Common myeloid progenitor, CD34-positive (primary cell): ENCODE measurements at regions not wholly inside any gene's neighbourhood (a gene's known extent, or its start where the extent isn't known, plus 50 kb on each side); places are given as distances from the start of the nearest gene placed in this dataset.

Source experiments
- CTCF ChIA-PET: fragments of 350-600 bp; sonication (Branson Sonifier 250); formaldehyde crosslinking; loops from one replicate; lab custom pipeline; 2021; ENCODE audit warnings: antibody characterized with exemption; lab: Charles Lee
- POLR2A ChIA-PET: fragments of 350-600 bp; sonication (Branson Sonifier 250); formaldehyde crosslinking; loops from one replicate; lab custom pipeline; 2021; ENCODE audit warnings: antibody characterized with exemption; lab: Charles Lee
- DNase-seq, 3 donors: peaks; one replicate each; pipeline versions ENCODE4 v3.0.0 to v3.0.0-alpha.2; 2013
- H3K27ac ChIP-seq, 2 experiments: 1 replicate in 1 of 2; 2 replicates in 1 of 2; pipeline ENCODE4 v1.7.0; 2013; ENCODE audit warnings: inconsistent platforms in 2 of 2, low read length in 2 of 2, mild to moderate bottlenecking in 2 of 2, low read depth in 1 of 2, moderate library complexity in 1 of 2; ENCODE audit not compliant: severe bottlenecking in 2 of 2, insufficient read depth in 1 of 2, poor library complexity in 1 of 2
- H3K27me3 ChIP-seq, 5 experiments: replicated peaks in 2 of 5; 1 replicate in 3 of 5; 2 replicates in 2 of 5; pipeline versions ENCODE4 v1.6.1 to v1.7.0; 2013; ENCODE audit warnings: low read length in 4 of 5, mild to moderate bottlenecking in 2 of 5, moderate library complexity in 2 of 5, inconsistent platforms in 1 of 5; ENCODE audit not compliant: insufficient read depth in 5 of 5, control insufficient read depth in 4 of 5
- H3K36me3 ChIP-seq, 4 experiments: 1 replicate in 2 of 4; 2 replicates in 2 of 4; pipeline versions ENCODE4 v1.6.1 to v1.7.0; 2013; ENCODE audit warnings: low read length in 3 of 4, control low read depth in 1 of 4, mild to moderate bottlenecking in 1 of 4; ENCODE audit not compliant: control insufficient read depth in 4 of 4, insufficient read depth in 4 of 4
- H3K4me1 ChIP-seq, 4 experiments: 1 replicate in 3 of 4; 2 replicates in 1 of 4; pipeline versions ENCODE4 v1.6.1 to v1.7.1; 2013; ENCODE audit warnings: low read length in 3 of 4, mild to moderate bottlenecking in 3 of 4, control low read depth in 1 of 4, inconsistent platforms in 1 of 4, moderate library complexity in 1 of 4; ENCODE audit not compliant: control insufficient read depth in 4 of 4, insufficient read depth in 4 of 4; ENCODE audit errors: control extremely low read depth in 1 of 4
- H3K4me3 ChIP-seq, 7 experiments: 1 replicate in 4 of 7; 2 replicates in 3 of 7; pipeline versions ENCODE4 v1.5.1 to v1.7.0; 2013; ENCODE audit warnings: mild to moderate bottlenecking in 7 of 7, low read length in 6 of 7, moderate library complexity in 6 of 7, inconsistent platforms in 2 of 7, low read depth in 2 of 7, control low read depth in 1 of 7; ENCODE audit not compliant: insufficient read depth in 4 of 7, control insufficient read depth in 1 of 7; ENCODE audit errors: extremely low read depth in 1 of 7
- H3K9me3 ChIP-seq, 5 experiments: 1 replicate in 4 of 5; 2 replicates in 1 of 5; pipeline versions ENCODE4 v1.6.1 to v1.7.1; 2013; ENCODE audit warnings: low read length in 4 of 5, mild to moderate bottlenecking in 2 of 5, inconsistent platforms in 1 of 5, low read depth in 1 of 5, moderate library complexity in 1 of 5; ENCODE audit not compliant: control insufficient read depth in 4 of 5, insufficient read depth in 2 of 5; ENCODE audit errors: control extremely low read depth in 1 of 5
- WGBS: methylation state at CpG from one replicate; pipeline ENCODE4 v1.1.5; 2013; ENCODE audit not compliant: insufficient coverage; 5-methylcytosine and 5-hydroxymethylcytosine counted together

DNA sequence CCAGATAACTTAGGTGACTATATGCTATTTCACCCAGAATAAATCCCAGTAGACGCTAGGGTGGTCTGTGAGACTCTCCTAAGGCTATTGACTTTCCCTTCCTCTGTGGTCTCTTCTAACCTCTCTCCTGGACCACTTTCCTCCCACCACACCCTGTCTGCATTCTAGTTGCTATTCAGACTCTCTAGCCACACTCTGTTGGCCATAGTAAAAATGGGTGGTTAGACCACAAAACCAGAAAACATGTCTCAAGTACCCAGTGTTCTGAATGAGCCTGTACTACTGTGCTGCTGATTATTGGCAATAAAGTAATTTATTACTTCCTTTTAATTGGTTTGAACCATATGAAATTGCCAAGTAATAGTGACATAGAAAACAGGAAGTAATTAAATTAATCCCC is 240.8 kb downstream of the KIF20B start:
- no peak for DNase-seq
- Histone ChIP-seq H3K9me3 (peaks cover 0 to 4% (median 3%) of the 10 kb centered on the region in 5 experiments), H3K4me1 (peaks cover 0 to 2% (median 0%) of the 10 kb centered on the region in 4 experiments), H3K4me3 (no peak overlapping the region), H3K27ac (no peak overlapping the region), H3K27me3 (peaks cover 0 to 2% (median 0%) of the 10 kb centered on the region in 5 experiments), H3K36me3 (no peaks in the 10 kb centered on the region)
- ChIA-PET POLR2A (no interaction called here), CTCF (interaction anchor here (1.2 kb wide), 1 partner anchor 13 kb away, joined by 3 read pairs; no protein-coding TSS in a partner anchor)
- WGBS: no CpG with 5 or more reads among the region's 1 CpG

DNA sequence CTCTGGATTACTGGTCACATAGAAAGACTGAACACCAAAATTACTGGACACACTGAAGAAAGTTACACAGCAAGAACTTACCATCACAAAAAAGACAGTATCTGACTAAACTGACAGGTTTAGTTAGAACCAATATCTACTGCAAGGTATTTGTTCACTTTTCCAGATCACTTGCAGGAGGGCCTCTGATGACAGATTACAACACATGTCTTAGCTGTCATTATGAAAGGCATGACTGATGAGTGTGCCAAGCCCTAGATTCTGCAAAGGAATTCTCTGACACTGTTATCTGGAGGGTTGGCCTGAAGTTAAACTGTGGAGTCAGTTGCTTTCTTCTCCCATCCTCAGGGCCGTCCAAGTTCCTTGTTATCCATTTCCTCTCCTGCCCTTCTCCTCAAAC is 242.7 kb downstream of the KIF20B start:
- H3K9me3 ChIP-seq: peaks cover 0 to 6% (median 0%) of the 10 kb centered on the region in 5 experiments
- H3K4me3 ChIP-seq: no peak overlapping the region
- no peaks in the 10 kb centered on the region for H3K36me3 ChIP-seq
- peaks cover 0 to 2% (median 0%) of the 10 kb centered on the region in 5 experiments for H3K27me3 ChIP-seq
- ChIA-PET CTCF (no interaction called here), POLR2A (no interaction called here)
- no peak overlapping the region for H3K27ac ChIP-seq
- no CpG with 5 or more reads among the region's 1 CpG for WGBS
- DNase-seq: no peak
- peaks cover 0 to 2% (median 0%) of the 10 kb centered on the region in 4 experiments for H3K4me1 ChIP-seq

DNA sequence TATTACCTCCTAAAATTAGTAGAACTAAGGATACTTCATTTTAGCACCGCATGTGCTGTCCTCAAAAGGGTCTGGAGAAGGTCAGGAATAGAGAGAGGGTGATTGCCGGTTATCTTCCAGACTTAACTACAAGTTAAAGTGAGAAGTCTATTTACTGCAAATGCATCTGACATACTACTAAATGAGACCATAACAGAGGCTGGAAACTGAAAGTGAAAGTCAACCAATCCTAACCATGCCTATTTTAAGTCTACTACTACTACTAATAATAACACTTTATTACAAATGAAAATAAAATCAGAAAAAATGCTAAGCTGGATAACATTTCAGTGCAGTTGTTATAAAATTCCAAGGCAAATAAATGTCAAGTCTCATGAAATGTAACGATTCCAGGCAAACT is 244.7 kb downstream of the KIF20B start:
- WGBS: 100% methylated on average over 1 of the region's 3 CpGs
- Histone ChIP-seq H3K9me3 (peaks cover 0 to 6% (median under 1%) of the 10 kb centered on the region in 5 experiments), H3K4me1 (peaks cover 0 to 2% (median 0%) of the 10 kb centered on the region in 4 experiments), H3K36me3 (no peaks in the 10 kb centered on the region), H3K27ac (no peak overlapping the region), H3K4me3 (peak overlapping the region in 1 of 7 experiments; percentile 27), H3K27me3 (peaks cover 0 to 2% (median 0%) of the 10 kb centered on the region in 5 experiments)
- peak; percentile 9 to 48 (median 46) for DNase-seq
- ChIA-PET CTCF (no interaction called here), POLR2A (no interaction called here)

DNA sequence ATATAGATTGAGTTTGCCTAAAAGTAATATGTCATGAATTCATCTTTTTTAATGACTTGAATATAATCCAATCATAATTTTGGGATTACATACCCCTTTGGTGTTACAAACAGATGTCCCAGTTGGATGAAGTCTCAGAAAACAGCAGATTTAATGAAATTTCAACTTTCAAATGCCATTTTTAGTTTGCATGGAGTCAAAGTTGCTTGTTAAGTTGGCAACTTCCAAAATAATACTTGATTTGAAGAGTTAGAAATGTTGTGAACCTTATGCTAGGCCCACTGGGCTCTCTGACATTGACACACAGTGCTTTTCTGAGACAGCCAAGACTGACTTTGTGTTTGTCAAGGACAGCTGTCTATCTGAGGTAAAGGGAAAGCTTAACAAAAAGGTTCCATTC is 248.1 kb downstream of the KIF20B start:
- Histone ChIP-seq H3K4me3 (no peak overlapping the region), H3K27me3 (no peaks in the 10 kb centered on the region), H3K27ac (no peak overlapping the region), H3K4me1 (peaks cover 0 to 2% (median 0%) of the 10 kb centered on the region in 4 experiments), H3K36me3 (no peaks in the 10 kb centered on the region), H3K9me3 (peaks cover 0 to 10% (median 4%) of the 10 kb centered on the region in 5 experiments)
- ChIA-PET CTCF (interaction anchor here (0.6 kb wide), 1 partner anchor 931 kb away, joined by 3 read pairs; no protein-coding TSS in a partner anchor), POLR2A (no interaction called here)
- no peak for DNase-seq

DNA sequence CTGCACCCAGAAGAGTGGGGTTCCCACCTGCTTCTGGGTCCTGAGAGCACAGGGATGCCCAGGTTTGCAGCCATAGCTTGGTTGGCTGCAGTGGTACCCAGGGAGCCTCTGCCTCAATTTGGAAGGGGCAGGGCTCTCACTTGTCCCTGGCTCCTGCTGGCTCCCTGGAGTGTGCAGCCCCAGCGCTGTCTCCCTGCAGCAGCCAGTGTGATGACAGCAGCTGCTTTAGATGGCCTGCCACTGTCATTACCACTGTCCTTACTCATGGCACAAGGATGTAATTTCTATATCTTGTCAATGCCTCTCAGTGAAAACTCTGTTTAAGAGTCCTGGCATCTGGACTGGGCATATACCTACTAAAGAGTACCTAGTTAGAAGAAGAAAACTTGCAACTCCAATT is 250.9 kb downstream of the KIF20B start:
- Histone ChIP-seq H3K4me3 (no peak overlapping the region), H3K36me3 (no peaks in the 10 kb centered on the region), H3K27me3 (no peaks in the 10 kb centered on the region), H3K27ac (no peak overlapping the region), H3K9me3 (peaks cover 0 to 10% (median 4%) of the 10 kb centered on the region in 5 experiments), H3K4me1 (no peaks in the 10 kb centered on the region)
- DNase-seq: no peak
- ChIA-PET CTCF (interaction anchor here (0.9 kb wide), 1 partner anchor 13 kb away, joined by 4 read pairs; no protein-coding TSS in a partner anchor), POLR2A (no interaction called here)
- WGBS: 100% methylated on average over 1 of the region's 1 CpG

DNA sequence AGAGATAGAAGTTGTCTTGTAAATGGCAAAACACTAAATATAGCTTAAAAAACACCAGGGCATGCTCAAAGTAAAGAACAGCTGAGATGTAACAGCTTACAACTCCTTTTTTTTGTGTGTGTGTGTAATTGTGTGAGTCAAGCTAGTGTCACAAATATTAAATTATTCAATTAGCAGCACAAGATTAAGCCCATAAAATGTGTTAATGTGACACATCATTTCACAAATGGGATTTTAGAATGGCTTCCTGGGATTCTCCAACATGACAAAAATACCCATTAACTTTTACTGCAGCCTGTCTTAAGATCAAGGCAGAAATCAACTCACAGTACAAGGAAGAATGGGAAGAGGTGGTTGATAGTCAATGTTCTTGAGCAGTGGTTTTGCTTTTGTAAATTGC is 251.4 kb downstream of the KIF20B start:
- ChIA-PET POLR2A (no interaction called here), CTCF (interaction anchor here (0.9 kb wide), 1 partner anchor 12 kb away, joined by 4 read pairs; no protein-coding TSS in a partner anchor)

DNA sequence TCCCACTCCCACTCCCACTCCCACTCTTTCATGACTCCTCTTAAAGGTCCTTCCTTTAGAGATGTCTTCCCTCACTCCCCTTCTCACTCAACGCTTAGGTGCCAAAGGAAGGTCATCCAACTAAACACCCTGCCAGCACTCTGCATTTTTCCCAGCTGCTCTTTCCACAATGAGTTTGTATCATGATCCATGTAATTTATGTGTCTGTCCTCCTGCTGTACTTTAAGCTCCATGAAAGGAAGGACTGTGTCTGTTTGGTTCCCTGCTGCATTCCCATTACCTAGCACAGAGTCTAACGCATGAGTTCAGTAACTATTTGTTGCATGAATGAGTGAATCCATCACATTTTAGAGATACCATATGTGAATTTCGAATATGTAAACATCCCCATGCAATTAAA is 252.7 kb downstream of the KIF20B start:
- Histone ChIP-seq H3K27me3 (no peaks in the 10 kb centered on the region), H3K4me3 (no peak overlapping the region), H3K27ac (no peak overlapping the region), H3K4me1 (no peaks in the 10 kb centered on the region), H3K36me3 (no peaks in the 10 kb centered on the region), H3K9me3 (peaks cover 0 to 10% (median 0%) of the 10 kb centered on the region in 5 experiments)
- WGBS: 100% methylated on average over 1 of the region's 3 CpGs
- ChIA-PET CTCF (interaction anchor here (1.1 to 1.5 kb wide), 3 partner anchors 11 to 20 kb away, joined by 3 read pairs; no protein-coding TSS in a partner anchor), POLR2A (no interaction called here)
- DNase-seq: no peak

More for the DNA sequence above, 251.4 kb downstream of the KIF20B start:
- Histone ChIP-seq H3K36me3 (no peaks in the 10 kb centered on the region), H3K27me3 (no peaks in the 10 kb centered on the region), H3K4me1 (no peaks in the 10 kb centered on the region), H3K4me3 (no peak overlapping the region), H3K9me3 (peaks cover 0 to 10% (median 4%) of the 10 kb centered on the region in 5 experiments), H3K27ac (no peak overlapping the region)
- DNase-seq: no peak
